Left renal pelvis (tissue), 4 donors: ENCODE measurements at regions not wholly inside any gene's neighbourhood (a gene's known extent, or its start where the extent isn't known, plus 50 kb on each side); places are given as distances from the start of the nearest gene placed in this dataset.
"Not testable (repeated sequence)": the region's sequence is repeated elsewhere in the genome, so short reads cannot be mapped to it uniquely, and the experiment has no call there.

Source experiments
- DNase-seq, 4 donors: peaks; one replicate each; pipeline ENCODE4 v3.0.0-alpha.2; 2013; ENCODE audit warnings: low read depth in 4 of 4, low spot score in 3 of 4

GRCh38 chr13:110809871-110810486 lies 96.5 kb downstream of the ING1 start:
- DNase-seq, result no peak

- no peak for DNase-seq
Observed at GRCh38 chr13:110811008-110811720, 97.7 kb downstream of the ING1 start.

- no peak for DNase-seq
Observed at GRCh38 chr13:110811771-110812120, 98.2 kb downstream of the ING1 start.

- DNase-seq, result no peak
Observed at GRCh38 chr13:110812121-110812868, 98.8 kb downstream of the ING1 start.

- no peak for DNase-seq
Observed at GRCh38 chr13:110812869-110813645, 99.6 kb downstream of the ING1 start.

- no peak for DNase-seq
Observed at GRCh38 chr13:110813646-110814624, 100.4 kb downstream of the ING1 start.

GRCh38 chr13:110815471-110816204 lies 99.2 kb downstream of the ANKRD10 start:
- DNase-seq, result no peak

GRCh38 chr13:110816500-110816899 lies 98.4 kb downstream of the ANKRD10 start:
- no peak for DNase-seq

- no peak for DNase-seq
Observed at GRCh38 chr13:110817143-110817542, 97.7 kb downstream of the ANKRD10 start.

- no peak for DNase-seq
Observed at GRCh38 chr13:110818747-110819146, 96.1 kb downstream of the ANKRD10 start.

GRCh38 chr13:110819203-110820014 lies 95.5 kb downstream of the ANKRD10 start:
- peak; percentile 48 to 61 (median 56) for DNase-seq

- no peak for DNase-seq
Observed at GRCh38 chr13:110820322-110820721, 94.5 kb downstream of the ANKRD10 start.

- DNase-seq, result not testable (repeated sequence)
Observed at GRCh38 chr13:110821837-110822668, 92.8 kb downstream of the ANKRD10 start.

GRCh38 chr13:110822669-110822945 lies 92.3 kb downstream of the ANKRD10 start:
- no peak for DNase-seq

- no peak for DNase-seq
Observed at GRCh38 chr13:110824702-110825300, 90.1 kb downstream of the ANKRD10 start.

GRCh38 chr13:110825516-110825915 lies 89.4 kb downstream of the ANKRD10 start:
- no peak for DNase-seq

- DNase-seq, result no peak
Observed at GRCh38 chr13:110826101-110826500, 88.8 kb downstream of the ANKRD10 start.
